ENCODE measurements at regions not wholly inside any gene's neighbourhood (a gene's known extent, or its start where the extent isn't known, plus 50 kb on each side); places are given as distances from the start of the nearest gene placed in this dataset.

DNA sequence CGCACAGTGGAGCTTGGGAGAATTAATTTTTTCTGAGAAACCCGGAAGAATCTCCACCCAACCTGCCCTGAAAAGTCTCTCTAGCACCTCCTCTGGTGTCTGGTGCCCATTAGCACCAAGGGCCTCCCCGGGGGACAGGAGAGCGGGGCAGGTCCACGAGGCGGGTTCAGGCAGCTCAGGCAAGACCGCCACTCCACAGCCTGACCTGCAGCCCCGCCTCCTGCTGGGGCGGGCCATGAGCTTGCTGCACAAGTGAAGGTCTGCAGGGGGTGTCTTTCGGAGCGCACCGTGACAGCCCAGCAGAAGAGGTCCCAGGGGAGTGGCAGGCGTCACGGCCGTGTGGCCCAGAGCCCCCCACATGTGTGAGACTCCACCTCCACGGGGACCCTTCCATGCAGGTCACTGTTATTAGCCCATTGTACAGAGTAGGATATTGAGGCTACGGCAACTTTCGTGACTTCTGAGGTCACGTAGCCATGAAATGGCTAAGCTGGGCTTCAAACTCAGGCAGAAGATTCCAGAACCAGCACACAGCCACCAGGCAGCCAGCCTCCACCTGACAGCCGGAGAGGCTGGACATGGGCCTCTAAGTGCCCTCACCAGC, 63.9 kb upstream of the SLCO4A1 start:
- H3K4me1 ChIP-seq: peaks cover 22% of the 10 kb centered on the region
- H3K4me3 ChIP-seq: no peak overlapping the region
- DNase-seq: no peak
- no peaks in the 10 kb centered on the region for H3K36me3 ChIP-seq
- intact Hi-C loops (cut with micrococcal nuclease): no loop called here
- no peaks in the 10 kb centered on the region for H3K9me3 ChIP-seq (replicated peaks)
- TF ChIP-seq CTCF (IDR thresholded peaks at IDR 0.05; ENCODE audit: borderline replicate concordance): no peak
- peaks cover 87% of the 10 kb centered on the region for H3K27me3 ChIP-seq (ENCODE audit: low read depth)
- H3K27ac ChIP-seq (replicated peaks): no peak overlapping the region

GRCh38 chr20:62580052-62580451, 62.3 kb upstream of the SLCO4A1 start:
- H3K27me3 ChIP-seq (ENCODE audit: low read depth): peaks cover 88% of the 10 kb centered on the region
- DNase-seq: no peak
- no peaks in the 10 kb centered on the region for H3K9me3 ChIP-seq (replicated peaks)
- intact Hi-C loops (cut with micrococcal nuclease): no loop called here
- peaks cover 15% of the 10 kb centered on the region for H3K4me1 ChIP-seq
- no peak for TF ChIP-seq CTCF (IDR thresholded peaks at IDR 0.05; ENCODE audit: borderline replicate concordance)
- no peak overlapping the region for H3K4me3 ChIP-seq
- H3K27ac ChIP-seq (replicated peaks): no peak overlapping the region
- no peaks in the 10 kb centered on the region for H3K36me3 ChIP-seq

DNA sequence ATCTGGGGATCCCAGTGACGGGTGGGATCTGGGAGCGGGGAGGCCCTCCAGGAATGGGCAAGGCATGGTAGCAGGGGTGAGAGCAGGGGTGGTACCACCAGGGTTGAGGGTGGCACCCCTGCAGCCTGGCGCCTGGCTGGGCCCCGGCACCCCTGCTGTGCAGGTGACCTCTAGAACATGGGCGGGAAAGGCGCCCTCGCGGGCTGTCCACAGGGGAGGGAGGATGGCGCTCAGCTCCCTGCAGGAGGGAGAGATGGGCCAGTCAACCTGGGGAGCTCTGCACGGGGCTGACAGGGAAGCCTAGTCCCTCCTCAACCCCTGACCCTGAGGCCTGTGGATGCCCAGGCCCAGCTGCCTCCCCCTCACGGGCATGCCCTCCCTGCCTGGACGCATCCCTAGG, 61.6 kb upstream of the SLCO4A1 start:
- Histone ChIP-seq H3K4me1 (peaks cover 15% of the 10 kb centered on the region), H3K27me3 (ENCODE audit: low read depth) (peaks cover 86% of the 10 kb centered on the region), H3K4me3 (no peak overlapping the region), H3K36me3 (no peaks in the 10 kb centered on the region), H3K9me3 (replicated peaks) (no peaks in the 10 kb centered on the region), H3K27ac (replicated peaks) (no peak overlapping the region)
- no peak for DNase-seq
- intact Hi-C loops (cut with micrococcal nuclease): no loop called here
- no peak for TF ChIP-seq CTCF (IDR thresholded peaks at IDR 0.05; ENCODE audit: borderline replicate concordance)

DNA sequence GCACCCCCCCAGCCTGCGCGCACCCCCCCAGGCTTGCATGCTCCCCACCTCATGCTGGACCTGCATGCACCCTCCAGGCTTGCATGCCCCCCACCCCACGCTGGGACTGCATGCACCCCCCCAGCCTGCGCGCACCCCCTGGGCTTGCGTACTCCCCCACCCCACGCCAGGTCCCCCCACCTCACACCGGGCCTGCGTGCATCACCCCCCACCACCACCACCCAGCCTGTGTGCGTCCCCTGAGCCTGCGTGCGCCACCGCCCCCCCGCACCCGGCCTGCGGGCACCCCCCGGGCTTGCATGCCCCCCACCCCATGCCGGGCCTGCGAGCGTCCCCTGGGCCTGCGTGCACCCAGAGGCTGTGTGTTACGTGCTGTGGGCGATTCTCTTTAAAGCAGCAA, 61.0 kb upstream of the SLCO4A1 start:
- TF ChIP-seq CTCF (IDR thresholded peaks at IDR 0.05; ENCODE audit: borderline replicate concordance): no peak
- no peak for DNase-seq
- Histone ChIP-seq H3K36me3 (no peaks in the 10 kb centered on the region), H3K4me3 (no peak overlapping the region), H3K27ac (replicated peaks) (no peak overlapping the region), H3K27me3 (ENCODE audit: low read depth) (peaks cover 85% of the 10 kb centered on the region), H3K9me3 (replicated peaks) (no peaks in the 10 kb centered on the region), H3K4me1 (peaks cover 15% of the 10 kb centered on the region)
- intact Hi-C loops (cut with micrococcal nuclease): no loop called here

DNA sequence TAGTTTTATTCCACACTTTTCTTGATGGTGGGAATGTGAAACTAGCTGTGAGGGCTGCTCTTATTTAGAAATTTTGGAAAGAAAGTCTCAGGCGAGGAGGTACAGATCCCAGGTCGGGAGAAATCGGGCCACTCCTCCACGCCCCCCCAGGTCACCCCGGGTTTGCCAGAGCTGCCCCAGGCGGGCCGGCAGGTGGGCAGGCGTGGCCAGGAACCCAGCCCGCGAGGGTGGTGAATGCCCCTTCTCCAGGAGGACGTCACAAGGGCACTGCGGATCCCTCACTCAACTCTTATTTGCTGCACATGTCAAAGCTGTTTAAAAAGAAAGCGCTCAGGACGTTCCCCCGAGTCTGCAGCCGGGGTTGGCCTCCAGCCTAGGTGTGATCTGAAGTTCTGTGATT, 60.5 kb upstream of the SLCO4A1 start:
- H3K36me3 ChIP-seq: no peaks in the 10 kb centered on the region
- no peak for TF ChIP-seq CTCF (IDR thresholded peaks at IDR 0.05; ENCODE audit: borderline replicate concordance)
- peaks cover 15% of the 10 kb centered on the region for H3K4me1 ChIP-seq
- no peak for DNase-seq
- H3K4me3 ChIP-seq: no peak overlapping the region
- H3K9me3 ChIP-seq (replicated peaks): no peaks in the 10 kb centered on the region
- no peak overlapping the region for H3K27ac ChIP-seq (replicated peaks)
- peaks cover 84% of the 10 kb centered on the region for H3K27me3 ChIP-seq (ENCODE audit: low read depth)
- intact Hi-C loops (cut with micrococcal nuclease): no loop called here
